ENCODE measurements at regions not wholly inside any gene's neighbourhood (a gene's known extent, or its start where the extent isn't known, plus 50 kb on each side); places are given as distances from the start of the nearest gene placed in this dataset.

DNA sequence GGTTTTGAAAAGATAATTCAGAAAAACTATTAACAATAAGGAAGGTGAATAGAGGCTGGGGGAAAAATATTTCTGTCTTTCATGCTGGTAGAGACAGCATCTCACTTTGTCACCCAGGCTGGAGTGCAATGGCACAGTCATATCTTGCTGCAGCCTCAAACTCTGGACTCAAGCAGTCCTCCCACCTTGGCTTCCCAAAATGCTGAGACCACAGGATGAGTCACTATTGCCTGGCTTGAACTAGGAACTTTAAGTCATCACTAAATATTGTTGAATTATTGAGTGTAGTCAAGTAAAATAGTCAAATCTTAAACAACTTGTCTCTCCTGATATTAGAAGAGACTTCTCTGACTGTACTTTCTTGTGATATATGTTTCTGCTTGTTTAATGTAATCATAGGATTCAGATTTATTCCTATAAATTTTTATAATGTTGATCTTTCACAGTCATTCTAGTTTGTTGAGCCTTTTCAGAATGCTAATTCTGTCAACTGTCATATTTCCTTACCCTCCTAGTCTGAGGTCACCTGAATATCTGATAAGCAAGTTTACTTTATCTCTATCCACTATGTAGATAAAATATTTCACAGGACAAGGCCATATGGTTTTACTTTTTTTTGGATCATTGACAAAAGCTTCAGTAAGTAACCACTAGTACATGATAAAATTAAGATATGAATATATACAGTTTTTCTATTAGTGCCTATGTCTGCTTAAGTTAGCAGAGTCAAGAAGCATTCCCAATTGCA, 1696.5 kb downstream of the MAT2B start:
- Mint-ChIP-seq H3K27me3 (ENCODE audit: low read depth) (no peaks in the 10 kb centered on the region), H3K4me3 (no peak overlapping the region), H3K27ac (no peak overlapping the region), H3K9me3 (ENCODE audit: insufficient read depth) (no peaks in the 10 kb centered on the region), H3K36me3 (ENCODE audit: low read depth) (no peaks in the 10 kb centered on the region), H3K4me1 (ENCODE audit: low read depth) (no peaks in the 10 kb centered on the region)
- ChIA-PET CTCF (no interaction called here), POLR2A (no interaction called here)
- ATAC-seq (no peak), DNase-seq (no peak)

- Mint-ChIP-seq H3K27me3 (ENCODE audit: low read depth) (no peaks in the 10 kb centered on the region), H3K9me3 (ENCODE audit: insufficient read depth) (no peaks in the 10 kb centered on the region), H3K27ac (no peak overlapping the region), H3K4me1 (ENCODE audit: low read depth) (no peaks in the 10 kb centered on the region), H3K4me3 (no peak overlapping the region), H3K36me3 (ENCODE audit: low read depth) (no peaks in the 10 kb centered on the region)
- no peak for ATAC-seq
- ChIA-PET POLR2A (no interaction called here), CTCF (no interaction called here)
- DNase-seq = no peak
Measured at GRCh38 chr5:165202519-165202910, 1697.1 kb downstream of the MAT2B start.

GRCh38 chr5:165209101-165209727, 1703.8 kb downstream of the MAT2B start:
- Mint-ChIP-seq H3K36me3 (ENCODE audit: low read depth) (no peaks in the 10 kb centered on the region), H3K9me3 (ENCODE audit: insufficient read depth) (no peaks in the 10 kb centered on the region), H3K4me1 (ENCODE audit: low read depth) (no peaks in the 10 kb centered on the region), H3K27me3 (ENCODE audit: low read depth) (no peaks in the 10 kb centered on the region), H3K27ac (no peak overlapping the region), H3K4me3 (no peak overlapping the region)
- no peak for DNase-seq
- POLR2A ChIA-PET = no interaction called here
- no peak for ATAC-seq
- CTCF ChIA-PET = interaction anchor here (1.0 kb wide), 1 partner anchor 10 kb away, joined by 3 read pairs; no protein-coding TSS in a partner anchor

DNA sequence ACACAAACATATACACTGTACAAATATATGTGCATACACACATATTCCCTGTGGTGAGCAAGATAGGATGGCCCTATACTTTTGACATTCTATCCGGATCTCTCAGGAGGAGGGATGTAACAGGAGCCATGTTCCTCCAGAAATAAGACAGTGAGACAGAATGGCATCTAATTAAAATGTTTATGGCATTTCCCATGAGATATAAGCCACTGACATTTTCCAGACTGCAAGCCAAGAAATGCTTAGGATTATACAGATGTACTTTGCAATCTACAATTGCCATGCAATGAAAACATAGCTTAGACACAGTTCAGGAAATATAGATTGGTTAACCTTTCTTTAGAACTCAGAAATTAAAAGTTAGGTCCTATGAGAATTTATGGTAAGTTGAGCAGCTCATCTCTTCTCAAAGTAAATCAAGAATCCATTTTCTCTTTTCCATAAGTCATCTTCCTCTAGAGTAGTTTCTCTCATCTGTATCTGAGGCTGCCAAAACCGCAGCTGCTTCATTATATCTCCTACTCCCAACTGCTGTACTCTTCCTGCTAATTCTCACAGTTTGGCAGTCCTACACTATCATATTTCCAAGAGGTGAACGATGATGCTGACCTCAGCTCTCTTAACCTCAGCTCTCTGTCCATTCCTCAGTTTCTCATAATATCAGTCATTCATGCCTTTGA, 1719.1 kb downstream of the MAT2B start:
- ChIA-PET POLR2A (no interaction called here), CTCF (interaction anchor here (1.1 kb wide), 1 partner anchor 13 kb away, joined by 3 read pairs; no protein-coding TSS in a partner anchor)
- DNase-seq (no peak), ATAC-seq (no peak)
- H3K36me3 Mint-ChIP-seq (ENCODE audit: low read depth) = no peaks in the 10 kb centered on the region
- H3K9me3 Mint-ChIP-seq (ENCODE audit: insufficient read depth) = no peaks in the 10 kb centered on the region
- H3K4me3 Mint-ChIP-seq = no peak overlapping the region
- H3K27ac Mint-ChIP-seq = no peak overlapping the region
- H3K4me1 Mint-ChIP-seq (ENCODE audit: low read depth) = no peaks in the 10 kb centered on the region
- no peaks in the 10 kb centered on the region for H3K27me3 Mint-ChIP-seq (ENCODE audit: low read depth)

DNA sequence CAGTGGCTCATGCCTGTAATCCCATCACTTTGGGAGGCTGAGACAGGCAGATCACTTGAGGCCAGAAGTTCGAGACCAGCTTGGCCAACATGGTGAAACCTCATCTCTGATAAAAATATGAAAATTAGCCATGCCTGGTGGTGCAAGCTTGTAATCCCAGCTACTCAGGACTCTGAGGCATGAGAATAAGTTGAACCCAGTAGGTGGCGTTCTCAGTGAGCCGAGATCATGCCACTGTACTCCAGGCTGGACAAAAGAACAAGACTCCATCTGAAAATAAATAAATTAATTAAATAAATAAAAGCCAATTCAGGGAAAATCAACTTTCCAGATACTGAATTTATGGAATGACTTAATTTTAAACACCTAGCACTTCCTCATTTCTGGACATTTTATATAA, 1722.1 kb downstream of the MAT2B start:
- ChIA-PET CTCF (no interaction called here), POLR2A (no interaction called here)
- no peak for DNase-seq
- Mint-ChIP-seq H3K9me3 (ENCODE audit: insufficient read depth) (no peaks in the 10 kb centered on the region), H3K27me3 (ENCODE audit: low read depth) (no peaks in the 10 kb centered on the region), H3K27ac (no peak overlapping the region), H3K36me3 (ENCODE audit: low read depth) (no peaks in the 10 kb centered on the region), H3K4me1 (ENCODE audit: low read depth) (no peaks in the 10 kb centered on the region), H3K4me3 (no peak overlapping the region)
- no peak for ATAC-seq

DNA sequence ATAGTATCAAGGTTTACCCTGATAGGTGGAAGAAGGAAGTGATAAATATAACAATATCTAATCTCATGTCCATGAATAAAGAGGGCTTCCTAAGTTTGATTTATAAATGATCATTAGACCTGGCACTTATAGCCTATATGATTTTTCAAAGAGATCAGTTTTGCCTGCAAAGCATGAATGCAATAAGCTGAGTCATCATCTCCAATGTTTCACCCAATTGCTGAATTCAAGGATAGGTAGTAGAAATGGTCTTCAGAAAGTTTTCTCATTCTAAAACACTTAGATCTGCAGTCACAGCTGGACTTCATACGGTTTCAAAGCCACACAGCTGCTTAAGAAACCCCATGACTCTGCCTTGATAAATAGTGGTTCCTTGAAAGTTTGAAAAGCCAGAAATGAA, 1722.8 kb downstream of the MAT2B start:
- POLR2A ChIA-PET = no interaction called here
- H3K4me1 Mint-ChIP-seq (ENCODE audit: low read depth) = no peaks in the 10 kb centered on the region
- no peaks in the 10 kb centered on the region for H3K9me3 Mint-ChIP-seq (ENCODE audit: insufficient read depth)
- ATAC-seq (no peak), DNase-seq (no peak)
- H3K27ac Mint-ChIP-seq = no peak overlapping the region
- CTCF ChIA-PET = no interaction called here
- no peak overlapping the region for H3K4me3 Mint-ChIP-seq
- H3K27me3 Mint-ChIP-seq (ENCODE audit: low read depth) = no peaks in the 10 kb centered on the region
- H3K36me3 Mint-ChIP-seq (ENCODE audit: low read depth) = no peaks in the 10 kb centered on the region

- DNase-seq (no peak), ATAC-seq (no peak)
- CTCF ChIA-PET = no interaction called here
- Mint-ChIP-seq H3K4me3 (no peak overlapping the region), H3K27ac (no peak overlapping the region), H3K27me3 (ENCODE audit: low read depth) (no peaks in the 10 kb centered on the region), H3K4me1 (ENCODE audit: low read depth) (no peaks in the 10 kb centered on the region), H3K9me3 (ENCODE audit: insufficient read depth) (no peaks in the 10 kb centered on the region), H3K36me3 (ENCODE audit: low read depth) (no peaks in the 10 kb centered on the region)
- POLR2A ChIA-PET = no interaction called here
Measured at GRCh38 chr5:165231821-165232508, 1726.5 kb downstream of the MAT2B start.

GRCh38 chr5:165232509-165233028, 1727.2 kb downstream of the MAT2B start:
- Mint-ChIP-seq H3K27ac (no peak overlapping the region), H3K36me3 (ENCODE audit: low read depth) (no peaks in the 10 kb centered on the region), H3K27me3 (ENCODE audit: low read depth) (no peaks in the 10 kb centered on the region), H3K4me3 (no peak overlapping the region), H3K4me1 (ENCODE audit: low read depth) (no peaks in the 10 kb centered on the region), H3K9me3 (ENCODE audit: insufficient read depth) (no peaks in the 10 kb centered on the region)
- ATAC-seq = no peak
- CTCF ChIA-PET = no interaction called here
- DNase-seq = no peak
- POLR2A ChIA-PET = no interaction called here

DNA sequence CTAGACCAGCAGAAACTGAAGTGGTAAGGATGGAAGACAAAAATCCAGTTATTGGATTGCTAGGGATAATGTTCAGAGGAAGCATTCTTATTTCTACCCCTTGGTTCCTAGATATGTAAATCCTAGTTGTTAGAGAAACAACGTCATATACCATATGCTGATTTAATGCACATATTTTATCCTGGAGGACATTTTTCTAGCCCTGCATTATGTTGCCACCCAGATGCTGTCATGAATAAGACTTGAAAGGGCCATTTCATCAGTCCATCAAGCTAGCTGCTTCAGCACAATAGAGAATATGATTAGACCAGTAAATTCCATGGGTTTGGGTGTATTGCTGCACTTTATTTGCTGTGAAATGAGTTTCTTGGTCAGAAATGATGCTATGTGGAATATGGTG, 1736.4 kb downstream of the MAT2B start:
- ChIA-PET POLR2A (no interaction called here), CTCF (no interaction called here)
- H3K27me3 Mint-ChIP-seq (ENCODE audit: low read depth) = no peaks in the 10 kb centered on the region
- no peak for DNase-seq
- no peak for ATAC-seq
- H3K4me3 Mint-ChIP-seq = no peak overlapping the region
- no peaks in the 10 kb centered on the region for H3K36me3 Mint-ChIP-seq (ENCODE audit: low read depth)
- H3K27ac Mint-ChIP-seq = no peak overlapping the region
- H3K9me3 Mint-ChIP-seq (ENCODE audit: insufficient read depth) = no peaks in the 10 kb centered on the region
- H3K4me1 Mint-ChIP-seq (ENCODE audit: low read depth) = no peaks in the 10 kb centered on the region

GRCh38 chr5:165242646-165243045, 1737.2 kb downstream of the MAT2B start:
- Mint-ChIP-seq H3K27ac (no peak overlapping the region), H3K9me3 (ENCODE audit: insufficient read depth) (no peaks in the 10 kb centered on the region), H3K36me3 (ENCODE audit: low read depth) (no peaks in the 10 kb centered on the region), H3K4me3 (no peak overlapping the region), H3K4me1 (ENCODE audit: low read depth) (no peaks in the 10 kb centered on the region), H3K27me3 (ENCODE audit: low read depth) (no peaks in the 10 kb centered on the region)
- DNase-seq = no peak
- CTCF ChIA-PET = no interaction called here
- POLR2A ChIA-PET = no interaction called here
- no peak for ATAC-seq

GRCh38 chr5:165244407-165244806, 1739.0 kb downstream of the MAT2B start:
- ATAC-seq (no peak), DNase-seq (no peak)
- H3K9me3 Mint-ChIP-seq (ENCODE audit: insufficient read depth) = no peaks in the 10 kb centered on the region
- no peak overlapping the region for H3K4me3 Mint-ChIP-seq
- ChIA-PET POLR2A (no interaction called here), CTCF (no interaction called here)
- H3K27me3 Mint-ChIP-seq (ENCODE audit: low read depth) = no peaks in the 10 kb centered on the region
- H3K36me3 Mint-ChIP-seq (ENCODE audit: low read depth) = no peaks in the 10 kb centered on the region
- H3K4me1 Mint-ChIP-seq (ENCODE audit: low read depth) = no peaks in the 10 kb centered on the region
- H3K27ac Mint-ChIP-seq = no peak overlapping the region

- DNase-seq (no peak), ATAC-seq (no peak)
- no peaks in the 10 kb centered on the region for H3K4me1 Mint-ChIP-seq (ENCODE audit: low read depth)
- ChIA-PET POLR2A (no interaction called here), CTCF (no interaction called here)
- H3K4me3 Mint-ChIP-seq = no peak overlapping the region
- H3K9me3 Mint-ChIP-seq (ENCODE audit: insufficient read depth) = no peaks in the 10 kb centered on the region
- no peaks in the 10 kb centered on the region for H3K36me3 Mint-ChIP-seq (ENCODE audit: low read depth)
- no peaks in the 10 kb centered on the region for H3K27me3 Mint-ChIP-seq (ENCODE audit: low read depth)
- no peak overlapping the region for H3K27ac Mint-ChIP-seq
Measured at GRCh38 chr5:165258197-165258771, 1752.9 kb downstream of the MAT2B start.

All from activated CD8-positive, alpha-beta T cell treated with anti-CD3 and anti-CD28 coated beads, Interleukin-2, amount 10 ng/mL, durations not matched to agents 7 days and 5 days (primary cell).